ENCODE measurements at regions not wholly inside any gene's neighbourhood (a gene's known extent, or its start where the extent isn't known, plus 50 kb on each side); places are given as distances from the start of the nearest gene placed in this dataset.
"Not testable (repeated sequence)": the region's sequence is repeated elsewhere in the genome, so short reads cannot be mapped to it uniquely, and the experiment has no call there.

GRCh38 chr6:158920311-158920905, 79.6 kb downstream of the RSPH3 start:
- DNase-seq (ENCODE audit: low spot score) = no peak

- no peak for DNase-seq (ENCODE audit: low spot score)
Measured at GRCh38 chr6:158919865-158920264, 80.1 kb downstream of the RSPH3 start.

- DNase-seq (ENCODE audit: low spot score) = no peak
Measured at GRCh38 chr6:158916617-158917016, 83.4 kb downstream of the RSPH3 start.

- no peak for DNase-seq (ENCODE audit: low spot score)
Measured at GRCh38 chr6:158914923-158915322, 85.1 kb downstream of the RSPH3 start.

- no peak for DNase-seq (ENCODE audit: low spot score)
Measured at GRCh38 chr6:158913580-158913979, 86.4 kb downstream of the RSPH3 start.

GRCh38 chr6:158912655-158913054, 87.3 kb downstream of the RSPH3 start:
- DNase-seq (ENCODE audit: low spot score) = no peak

- DNase-seq (ENCODE audit: low spot score) = no peak
Measured at GRCh38 chr6:158911746-158912480, 88.1 kb downstream of the RSPH3 start.

GRCh38 chr6:158910484-158911440, 89.2 kb downstream of the RSPH3 start:
- no peak for DNase-seq (ENCODE audit: low spot score)

- no peak for DNase-seq (ENCODE audit: low spot score)
Measured at GRCh38 chr6:158909938-158910337, 90.1 kb downstream of the RSPH3 start.

GRCh38 chr6:158908606-158909005, 89.4 kb upstream of the EZR start:
- no peak for DNase-seq (ENCODE audit: low spot score)

- DNase-seq (ENCODE audit: low spot score) = no peak
Measured at GRCh38 chr6:158907931-158908330, 88.8 kb upstream of the EZR start.

GRCh38 chr6:158906926-158907325, 87.8 kb upstream of the EZR start:
- DNase-seq (ENCODE audit: low spot score) = no peak

- DNase-seq (ENCODE audit: low spot score) = no peak
Measured at GRCh38 chr6:158905277-158905676, 86.1 kb upstream of the EZR start.

GRCh38 chr6:158903801-158904200, 84.6 kb upstream of the EZR start:
- DNase-seq (ENCODE audit: low spot score) = no peak

GRCh38 chr6:158900663-158901312, 81.6 kb upstream of the EZR start:
- DNase-seq (ENCODE audit: low spot score) = no peak

- DNase-seq (ENCODE audit: low spot score) = no peak
Measured at GRCh38 chr6:158897236-158897635, 78.1 kb upstream of the EZR start.

- DNase-seq (ENCODE audit: low spot score) = no peak
Measured at GRCh38 chr6:158895661-158896060, 76.5 kb upstream of the EZR start.

- peak; percentile 57 for DNase-seq (ENCODE audit: low spot score)
Measured at GRCh38 chr6:158894193-158894592, 75.0 kb upstream of the EZR start.

GRCh38 chr6:158892266-158892665, 73.1 kb upstream of the EZR start:
- DNase-seq (ENCODE audit: low spot score) = no peak

- not testable (repeated sequence) for DNase-seq (ENCODE audit: low spot score)
Measured at GRCh38 chr6:158891560-158891959, 72.4 kb upstream of the EZR start.

GRCh38 chr6:158888171-158888570, 69.0 kb upstream of the EZR start:
- DNase-seq (ENCODE audit: low spot score) = not testable (repeated sequence)
